RWPE1 (cell line): ENCODE measurements at regions not wholly inside any gene's neighbourhood (a gene's known extent, or its start where the extent isn't known, plus 50 kb on each side); places are given as distances from the start of the nearest gene placed in this dataset.
"Not testable (repeated sequence)": the region's sequence is repeated elsewhere in the genome, so short reads cannot be mapped to it uniquely, and the experiment has no call there.

Experiments used
- CTCF ChIA-PET: fragments of 350-600 bp; sonication (Branson Sonifier 250); formaldehyde crosslinking; extraction: SDS; loops from one replicate; lab custom pipeline; 2021; lab: Yijun Ruan, JAX
- POLR2A ChIA-PET: fragments of 400-600 bp; formaldehyde crosslinking; extraction: SDS; loops from one replicate; lab custom pipeline; 2020; ENCODE audit warnings: antibody characterized with exemption; ENCODE audit not compliant: low non-redundant PET; lab: Yijun Ruan, JAX
- DNase-seq: peaks from one replicate; pipeline ENCODE4 v3.0.0; 2012; ENCODE audit warnings: low spot score
- H3K27ac ChIP-seq: fragments of 450-650 bp; 2 replicates; pipeline ENCODE4 v1.5.1; 2017
- CTCF ChIP-seq: fragments of 450-650 bp; conservative IDR thresholded peaks from 2 replicates; pipeline ENCODE4 v1.5.1; 2017; ENCODE audit warnings: low read depth, mild to moderate bottlenecking

- DNase-seq, result no peak
- TF ChIP-seq CTCF, result no peak
- POLR2A ChIA-PET, result no interaction called here
Observed at GRCh38 chr5:92548346-92548745, 1032.7 kb downstream of the NR2F1-AS1 start.

GRCh38 chr5:92544596-92544995 lies 1036.4 kb downstream of the NR2F1-AS1 start:
- no peak overlapping the region for H3K27ac ChIP-seq
- POLR2A ChIA-PET, result no interaction called here
- DNase-seq, result no peak
- TF ChIP-seq CTCF, result no peak
- CTCF ChIA-PET, result no interaction called here

More at GRCh38 chr5:92548346-92548745, 1032.7 kb downstream of the NR2F1-AS1 start:
- no peak overlapping the region for H3K27ac ChIP-seq
- CTCF ChIA-PET, result no interaction called here

- ChIA-PET CTCF (no interaction called here), POLR2A (no interaction called here)
- no peak overlapping the region for H3K27ac ChIP-seq
- no peak for DNase-seq
- no peak for TF ChIP-seq CTCF
Observed at GRCh38 chr5:92544036-92544435, 1037.0 kb downstream of the NR2F1-AS1 start.

GRCh38 chr5:92543201-92543600 lies 1037.8 kb downstream of the NR2F1-AS1 start:
- CTCF ChIA-PET, result no interaction called here
- no peak for TF ChIP-seq CTCF
- POLR2A ChIA-PET, result no interaction called here
- no peak for DNase-seq
- no peak overlapping the region for H3K27ac ChIP-seq

GRCh38 chr5:92542017-92542416 lies 1039.0 kb downstream of the NR2F1-AS1 start:
- POLR2A ChIA-PET, DNase-seq, CTCF ChIA-PET, H3K27ac ChIP-seq: not testable (repeated sequence)

- TF ChIP-seq CTCF, result no peak
- POLR2A ChIA-PET, result no interaction called here
- CTCF ChIA-PET, result no interaction called here
- no peak overlapping the region for H3K27ac ChIP-seq
- no peak for DNase-seq
Observed at GRCh38 chr5:92527311-92528078, 1053.5 kb downstream of the NR2F1-AS1 start.

GRCh38 chr5:92525131-92525530 lies 1055.9 kb downstream of the NR2F1-AS1 start:
- ChIA-PET POLR2A (no interaction called here), CTCF (interaction anchor here (0.6 kb wide), 2 partner anchors 126 to 1417 kb away, joined by 4 to 5 read pairs; no protein-coding TSS in a partner anchor)
- no peak for TF ChIP-seq CTCF
- no peak overlapping the region for H3K27ac ChIP-seq
- DNase-seq, result no peak
